GM23248 (cell line): ENCODE measurements at regions not wholly inside any gene's neighbourhood (a gene's known extent, or its start where the extent isn't known, plus 50 kb on each side); places are given as distances from the start of the nearest gene placed in this dataset.

Source experiments
- EZH2 ChIP-seq: fragments of 200-600 bp; sonication (generic); IDR thresholded peaks from 2 replicates; pipeline ENCODE4 v1.6.1; 2018; ENCODE audit warnings: antibody characterized with exemption, mild to moderate bottlenecking; ENCODE audit not compliant: insufficient read depth, poor library complexity, severe bottlenecking
- EZH2phosphoT487 ChIP-seq: fragments of 200-600 bp; sonication (generic); IDR thresholded peaks from 2 replicates; pipeline ENCODE4 v1.6.1; 2018; ENCODE audit warnings: antibody characterized with exemption, moderate library complexity, mild to moderate bottlenecking, low read depth; ENCODE audit not compliant: insufficient read depth

DNA sequence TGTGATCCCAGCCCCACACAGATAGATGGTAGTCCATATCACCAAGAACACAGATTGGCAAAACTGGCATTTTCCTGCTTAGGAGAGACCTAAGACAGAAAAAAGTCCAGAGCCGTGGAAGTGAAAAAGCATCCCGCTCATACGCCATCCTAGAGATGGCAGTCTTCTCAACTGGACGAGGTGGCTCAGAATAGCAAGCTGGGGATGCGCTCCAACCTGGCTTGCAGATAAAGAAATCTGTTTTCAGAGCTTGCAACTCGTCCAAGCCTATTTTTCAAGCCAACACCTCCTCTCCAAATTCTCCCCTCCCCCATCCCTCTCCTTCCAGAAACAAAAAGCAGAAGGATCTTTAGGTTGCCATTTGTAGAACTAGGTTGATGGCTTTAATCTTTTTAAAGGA lies 74.3 kb upstream of the OTX2 start:
- TF ChIP-seq EZH2 (no peak), EZH2phosphoT487 (no peak)
